Activated B cell treated with CpG ODN at 0.5 μM for 24 hours (primary cell): ENCODE measurements at regions not wholly inside any gene's neighbourhood (a gene's known extent, or its start where the extent isn't known, plus 50 kb on each side); places are given as distances from the start of the nearest gene placed in this dataset.

Source experiments
- ATAC-seq: fragments of 200-7000 bp; cut with Tn5 transposase; one replicate; pipeline ENCODE4 v1.10.0; 2021; ENCODE audit warnings: low read depth, mild to moderate bottlenecking, moderate library complexity
- CTCF ChIA-PET: fragments of 350-600 bp; sonication (Branson Sonifier 250); formaldehyde crosslinking; loops from one replicate; lab custom pipeline; 2021; ENCODE audit warnings: antibody characterized with exemption; lab: Charles Lee
- POLR2A ChIA-PET: fragments of 350-600 bp; sonication (Branson Sonifier 250); formaldehyde crosslinking; loops from one replicate; lab custom pipeline; 2021; ENCODE audit warnings: antibody characterized with exemption; lab: Charles Lee
- DNase-seq: peaks from one replicate; pipeline ENCODE4 v3.0.0; 2022
- H3K27ac Mint-ChIP-seq: one replicate; pipeline ENCODE4 v1.8.0; 2020; ENCODE audit warnings: mixed read lengths
- H3K27me3 Mint-ChIP-seq: one replicate; pipeline ENCODE4 v1.8.0; 2021; ENCODE audit warnings: mixed read lengths
- H3K36me3 Mint-ChIP-seq: one replicate; pipeline ENCODE4 v1.8.0; 2021; ENCODE audit warnings: low read depth, mixed read lengths
- H3K4me1 Mint-ChIP-seq: one replicate; pipeline ENCODE4 v1.8.0; 2021; ENCODE audit warnings: mixed read lengths
- H3K4me3 Mint-ChIP-seq: one replicate; pipeline ENCODE4 v1.8.0; 2020; ENCODE audit warnings: mild to moderate bottlenecking, mixed read lengths
- H3K9me3 Mint-ChIP-seq: one replicate; pipeline ENCODE4 v1.8.0; 2020; ENCODE audit warnings: mixed read lengths
- intact Hi-C: fragments of 100-400 bp; cut with micrococcal nuclease; formaldehyde crosslinking; loops from one replicate; pipeline ENCODE4 v1.15.1; 2024
- TF ChIP-seq, protein P1 (sequence below): fragments of 200-600 bp; IDR thresholded peaks from one replicate; pipeline ENCODE4 v1.8.0; 2022; ENCODE audit warnings: antibody characterized with exemption, mild to moderate bottlenecking

GRCh38 chr7:46123-46829, 146.1 kb upstream of the FAM20C start:
- Mint-ChIP-seq H3K4me3 (no peak overlapping the region), H3K27ac (no peak overlapping the region), H3K36me3 (no peaks in the 10 kb centered on the region), H3K9me3 (no peaks in the 10 kb centered on the region), H3K27me3 (peaks cover 20% of the 10 kb centered on the region), H3K4me1 (no peaks in the 10 kb centered on the region)
- ChIA-PET CTCF (no interaction called here), POLR2A (no interaction called here)
- DNase-seq (no peak), ATAC-seq (no peak)
- intact Hi-C loops: no loop called here
- TF ChIP-seq, protein P1, sequence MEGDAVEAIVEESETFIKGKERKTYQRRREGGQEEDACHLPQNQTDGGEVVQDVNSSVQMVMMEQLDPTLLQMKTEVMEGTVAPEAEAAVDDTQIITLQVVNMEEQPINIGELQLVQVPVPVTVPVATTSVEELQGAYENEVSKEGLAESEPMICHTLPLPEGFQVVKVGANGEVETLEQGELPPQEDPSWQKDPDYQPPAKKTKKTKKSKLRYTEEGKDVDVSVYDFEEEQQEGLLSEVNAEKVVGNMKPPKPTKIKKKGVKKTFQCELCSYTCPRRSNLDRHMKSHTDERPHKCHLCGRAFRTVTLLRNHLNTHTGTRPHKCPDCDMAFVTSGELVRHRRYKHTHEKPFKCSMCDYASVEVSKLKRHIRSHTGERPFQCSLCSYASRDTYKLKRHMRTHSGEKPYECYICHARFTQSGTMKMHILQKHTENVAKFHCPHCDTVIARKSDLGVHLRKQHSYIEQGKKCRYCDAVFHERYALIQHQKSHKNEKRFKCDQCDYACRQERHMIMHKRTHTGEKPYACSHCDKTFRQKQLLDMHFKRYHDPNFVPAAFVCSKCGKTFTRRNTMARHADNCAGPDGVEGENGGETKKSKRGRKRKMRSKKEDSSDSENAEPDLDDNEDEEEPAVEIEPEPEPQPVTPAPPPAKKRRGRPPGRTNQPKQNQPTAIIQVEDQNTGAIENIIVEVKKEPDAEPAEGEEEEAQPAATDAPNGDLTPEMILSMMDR: no peak

DNA sequence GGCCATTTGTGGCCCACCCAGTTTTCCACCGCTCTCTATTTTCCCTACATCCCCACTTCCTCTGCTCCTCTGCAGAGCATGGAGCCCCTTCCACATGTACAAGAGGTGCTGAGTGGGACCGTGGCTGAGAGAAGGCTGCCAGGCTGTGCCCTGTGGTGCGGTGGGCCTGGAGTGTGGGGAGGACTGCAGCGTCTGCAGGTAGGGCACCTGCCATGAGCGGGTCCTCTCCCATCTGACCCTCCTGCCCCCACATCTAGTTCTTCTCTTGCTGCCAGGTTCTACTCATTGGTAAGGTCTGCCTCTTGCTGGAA, 145.6 kb upstream of the FAM20C start:
- Mint-ChIP-seq H3K27ac (no peak overlapping the region), H3K4me3 (no peak overlapping the region), H3K9me3 (no peaks in the 10 kb centered on the region), H3K27me3 (peaks cover 20% of the 10 kb centered on the region), H3K36me3 (no peaks in the 10 kb centered on the region), H3K4me1 (no peaks in the 10 kb centered on the region)
- ATAC-seq: no peak
- ChIA-PET POLR2A (no interaction called here), CTCF (no interaction called here)
- intact Hi-C loops: no loop called here
- TF ChIP-seq, protein P1: no peak
- DNase-seq: no peak

- Mint-ChIP-seq H3K4me3 (no peak overlapping the region), H3K27ac (no peak overlapping the region), H3K27me3 (peaks cover 8% of the 10 kb centered on the region), H3K9me3 (no peaks in the 10 kb centered on the region), H3K4me1 (no peaks in the 10 kb centered on the region), H3K36me3 (no peaks in the 10 kb centered on the region)
- TF ChIP-seq, protein P1: no peak
- POLR2A ChIA-PET: no interaction called here
- CTCF ChIA-PET: no interaction called here
- ATAC-seq (no peak), DNase-seq (no peak)
- intact Hi-C loops: no loop called here
Observed at GRCh38 chr7:51456-52068, 140.8 kb upstream of the FAM20C start.

DNA sequence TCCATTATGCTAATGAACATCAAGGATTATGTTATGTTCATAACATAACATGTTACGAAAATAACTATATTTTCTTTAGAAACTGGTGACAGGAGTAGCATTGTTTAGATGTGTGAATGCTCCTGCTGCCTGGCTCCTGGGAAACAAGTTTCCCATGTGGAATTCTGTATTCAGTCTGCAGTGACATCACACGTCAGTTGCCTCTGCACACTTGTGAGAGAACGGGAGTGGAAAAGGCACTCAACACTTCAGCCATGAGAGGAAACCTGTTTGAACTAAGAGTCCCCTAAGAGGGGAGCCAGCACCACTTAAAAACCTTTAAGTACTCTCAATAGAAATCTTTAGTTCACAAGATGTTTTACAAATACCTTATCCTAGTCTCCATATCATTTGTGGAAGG, 140.3 kb upstream of the FAM20C start:
- Mint-ChIP-seq H3K9me3 (no peaks in the 10 kb centered on the region), H3K27me3 (peaks cover 5% of the 10 kb centered on the region), H3K4me3 (no peak overlapping the region), H3K27ac (no peak overlapping the region), H3K4me1 (no peaks in the 10 kb centered on the region), H3K36me3 (no peaks in the 10 kb centered on the region)
- ChIA-PET CTCF (no interaction called here), POLR2A (no interaction called here)
- intact Hi-C loops: no loop called here
- ATAC-seq (no peak), DNase-seq (no peak)
- TF ChIP-seq, protein P1: no peak

- H3K36me3 Mint-ChIP-seq: no peaks in the 10 kb centered on the region
- ChIA-PET POLR2A (no interaction called here), CTCF (no interaction called here)
- no peaks in the 10 kb centered on the region for H3K4me1 Mint-ChIP-seq
- DNase-seq: no peak
- no peak for ATAC-seq
- no peak overlapping the region for H3K4me3 Mint-ChIP-seq
- H3K27ac Mint-ChIP-seq: no peak overlapping the region
- H3K27me3 Mint-ChIP-seq: peaks cover 4% of the 10 kb centered on the region
- no peaks in the 10 kb centered on the region for H3K9me3 Mint-ChIP-seq
- intact Hi-C loops: no loop called here
- TF ChIP-seq, protein P1: no peak
Observed at GRCh38 chr7:53531-53930, 138.8 kb upstream of the FAM20C start.
